Ureter (tissue), 1 donor: ENCODE measurements at regions not wholly inside any gene's neighbourhood (a gene's known extent, or its start where the extent isn't known, plus 50 kb on each side); places are given as distances from the start of the nearest gene placed in this dataset.

Experiments
- DNase-seq: peaks from one replicate; pipeline ENCODE4 v3.0.0-alpha.2; 2020; ENCODE audit warnings: low spot score
- donor health status: DM: yes; HTN: yes; CAD: no.

GRCh38 chr13:40189898-40190630 is 476.4 kb downstream of the FOXO1 start:
- DNase-seq = no peak

GRCh38 chr13:40190641-40191100 is 475.8 kb downstream of the FOXO1 start:
- peak; percentile 73 for DNase-seq

- DNase-seq = no peak
These were observed 475.1 kb downstream of the FOXO1 start for GRCh38 chr13:40191186-40191980.

- DNase-seq = no peak
These were observed 474.0 kb downstream of the FOXO1 start for GRCh38 chr13:40192452-40192851.

- no peak for DNase-seq
These were observed 473.6 kb downstream of the FOXO1 start for GRCh38 chr13:40192858-40193257.

GRCh38 chr13:40193286-40194223 is 472.9 kb downstream of the FOXO1 start:
- no peak for DNase-seq

GRCh38 chr13:40194224-40194806 is 472.1 kb downstream of the FOXO1 start:
- DNase-seq = no peak

GRCh38 chr13:40197049-40197448 is 469.4 kb downstream of the FOXO1 start:
- DNase-seq = no peak

- no peak for DNase-seq
These were observed 468.4 kb downstream of the FOXO1 start for GRCh38 chr13:40197936-40198595.

GRCh38 chr13:40200273-40200978 is 466.0 kb downstream of the FOXO1 start:
- no peak for DNase-seq

- DNase-seq = no peak
These were observed 462.2 kb downstream of the FOXO1 start for GRCh38 chr13:40204246-40204645.

GRCh38 chr13:40205771-40206240 is 460.6 kb downstream of the FOXO1 start:
- no peak for DNase-seq

GRCh38 chr13:40206241-40207000 is 460.0 kb downstream of the FOXO1 start:
- DNase-seq = no peak

GRCh38 chr13:40207001-40207478 is 459.4 kb downstream of the FOXO1 start:
- DNase-seq = no peak

- no peak for DNase-seq
These were observed 457.9 kb downstream of the FOXO1 start for GRCh38 chr13:40208517-40208916.

GRCh38 chr13:40210865-40211585 is 455.4 kb downstream of the FOXO1 start:
- DNase-seq = no peak

GRCh38 chr13:40211586-40211968 is 454.9 kb downstream of the FOXO1 start:
- DNase-seq = no peak

GRCh38 chr13:40213779-40214178 is 452.7 kb downstream of the FOXO1 start:
- no peak for DNase-seq

- no peak for DNase-seq
These were observed 451.1 kb downstream of the FOXO1 start for GRCh38 chr13:40215311-40215710.
